Mammary epithelial cell (primary cell): ENCODE measurements at regions not wholly inside any gene's neighbourhood (a gene's known extent, or its start where the extent isn't known, plus 50 kb on each side); places are given as distances from the start of the nearest gene placed in this dataset.

Source experiments
- EZH2 ChIP-seq: IDR thresholded peaks from 2 replicates; pipeline ENCODE4 v1.6.1; 2012; ENCODE audit warnings: low read length, inconsistent platforms, borderline replicate concordance
- TF ChIP-seq, protein P1 (sequence below), 2 donors: IDR thresholded peaks in 1 of 2; conservative IDR thresholded peaks in 1 of 2; 2 replicates each; pipeline ENCODE4 v1.5.1; 2011 to 2012; ENCODE audit warnings: inconsistent platforms in 2 of 2, low read length in 2 of 2, mild to moderate bottlenecking in 2 of 2, control low read depth in 1 of 2, low read depth in 1 of 2; ENCODE audit not compliant: insufficient read depth in 1 of 2; ENCODE audit errors: extremely low read depth in 1 of 2

DNA sequence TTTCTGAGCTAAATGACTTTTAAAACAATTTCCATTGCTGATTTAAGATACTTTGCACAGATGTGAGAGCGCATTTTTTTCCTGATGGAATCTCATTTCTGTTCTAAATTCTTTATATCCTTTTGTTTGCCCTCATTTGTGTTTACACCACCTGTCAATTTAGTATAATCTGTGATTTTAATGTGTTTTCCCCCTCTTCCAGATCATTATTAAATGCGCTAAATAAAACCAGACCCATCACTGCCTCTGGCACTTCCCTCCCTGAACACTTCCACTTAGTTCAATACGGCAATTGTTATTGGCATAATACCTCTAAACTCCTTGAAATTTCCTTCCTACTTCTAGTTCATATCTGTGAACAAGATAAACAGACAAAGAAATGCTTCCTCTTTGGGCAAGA lies 186.9 kb upstream of the ADGRL2 start:
- TF ChIP-seq, protein P1, sequence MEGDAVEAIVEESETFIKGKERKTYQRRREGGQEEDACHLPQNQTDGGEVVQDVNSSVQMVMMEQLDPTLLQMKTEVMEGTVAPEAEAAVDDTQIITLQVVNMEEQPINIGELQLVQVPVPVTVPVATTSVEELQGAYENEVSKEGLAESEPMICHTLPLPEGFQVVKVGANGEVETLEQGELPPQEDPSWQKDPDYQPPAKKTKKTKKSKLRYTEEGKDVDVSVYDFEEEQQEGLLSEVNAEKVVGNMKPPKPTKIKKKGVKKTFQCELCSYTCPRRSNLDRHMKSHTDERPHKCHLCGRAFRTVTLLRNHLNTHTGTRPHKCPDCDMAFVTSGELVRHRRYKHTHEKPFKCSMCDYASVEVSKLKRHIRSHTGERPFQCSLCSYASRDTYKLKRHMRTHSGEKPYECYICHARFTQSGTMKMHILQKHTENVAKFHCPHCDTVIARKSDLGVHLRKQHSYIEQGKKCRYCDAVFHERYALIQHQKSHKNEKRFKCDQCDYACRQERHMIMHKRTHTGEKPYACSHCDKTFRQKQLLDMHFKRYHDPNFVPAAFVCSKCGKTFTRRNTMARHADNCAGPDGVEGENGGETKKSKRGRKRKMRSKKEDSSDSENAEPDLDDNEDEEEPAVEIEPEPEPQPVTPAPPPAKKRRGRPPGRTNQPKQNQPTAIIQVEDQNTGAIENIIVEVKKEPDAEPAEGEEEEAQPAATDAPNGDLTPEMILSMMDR (conservative IDR thresholded peaks at IDR 0.05 in 1 of 2, IDR thresholded peaks at IDR 0.05 in 1 of 2; ENCODE audit: extremely low read depth in 1 of 2, insufficient read depth in 1 of 2, low read depth in 1 of 2, low read length in 2 of 2) = no peak
- TF ChIP-seq EZH2 = no peak
